Testis (tissue), 2 donors: ENCODE measurements at regions not wholly inside any gene's neighbourhood (a gene's known extent, or its start where the extent isn't known, plus 50 kb on each side); places are given as distances from the start of the nearest gene placed in this dataset.

Experiments
- DNase-seq: peaks from one replicate; pipeline ENCODE4 v3.0.0-alpha.2; 2019
- H3K27ac ChIP-seq, 2 donors: fragments of 200-600 bp; sonication (generic); one replicate each; pipeline ENCODE4 v1.5.1; 2019
- H3K27me3 ChIP-seq: fragments of 200-600 bp; sonication (generic); one replicate; pipeline ENCODE4 v1.5.1; 2019
- H3K36me3 ChIP-seq: fragments of 200-600 bp; sonication (generic); one replicate; pipeline ENCODE4 v1.5.1; 2017; ENCODE audit warnings: low read depth; ENCODE audit errors: missing control alignments
- H3K4me1 ChIP-seq: fragments of 200-600 bp; sonication (generic); one replicate; pipeline ENCODE4 v1.5.1; 2019
- H3K4me3 ChIP-seq, 2 donors: fragments of 200-600 bp; sonication (generic); one replicate each; pipeline ENCODE4 v1.5.1; 2017 to 2019
- H3K9me3 ChIP-seq: fragments of 200-600 bp; sonication (generic); one replicate; pipeline ENCODE4 v1.5.1; 2017
- POLR2A ChIP-seq: fragments of 450-650 bp; IDR thresholded peaks from one replicate; pipeline ENCODE4 v1.6.1; 2017; ENCODE audit warnings: antibody characterized with exemption, mild to moderate bottlenecking, moderate library complexity
- WGBS, 2 donors: methylation state at CpG; one replicate each; pipeline ENCODE4 v1.1.5; 2018; 5-methylcytosine and 5-hydroxymethylcytosine counted together
- intact Hi-C: fragments of 100-400 bp; cut with DNase I; formaldehyde crosslinking; loops from one replicate; pipeline ENCODE4 v1.15.1; 2023; ENCODE audit warnings: low total_unique reads
- TF ChIP-seq, protein P1 (sequence below), 3 experiments: fragments of 450-650 bp in 2 of 3; fragments of 200-600 bp in 1 of 3; sonication (generic) in 1 of 3; IDR thresholded peaks; one replicate each; pipeline ENCODE4 v1.5.1; 2016 to 2019; ENCODE audit warnings: antibody characterized with exemption in 3 of 3, mild to moderate bottlenecking in 2 of 3, moderate library complexity in 1 of 3

DNA sequence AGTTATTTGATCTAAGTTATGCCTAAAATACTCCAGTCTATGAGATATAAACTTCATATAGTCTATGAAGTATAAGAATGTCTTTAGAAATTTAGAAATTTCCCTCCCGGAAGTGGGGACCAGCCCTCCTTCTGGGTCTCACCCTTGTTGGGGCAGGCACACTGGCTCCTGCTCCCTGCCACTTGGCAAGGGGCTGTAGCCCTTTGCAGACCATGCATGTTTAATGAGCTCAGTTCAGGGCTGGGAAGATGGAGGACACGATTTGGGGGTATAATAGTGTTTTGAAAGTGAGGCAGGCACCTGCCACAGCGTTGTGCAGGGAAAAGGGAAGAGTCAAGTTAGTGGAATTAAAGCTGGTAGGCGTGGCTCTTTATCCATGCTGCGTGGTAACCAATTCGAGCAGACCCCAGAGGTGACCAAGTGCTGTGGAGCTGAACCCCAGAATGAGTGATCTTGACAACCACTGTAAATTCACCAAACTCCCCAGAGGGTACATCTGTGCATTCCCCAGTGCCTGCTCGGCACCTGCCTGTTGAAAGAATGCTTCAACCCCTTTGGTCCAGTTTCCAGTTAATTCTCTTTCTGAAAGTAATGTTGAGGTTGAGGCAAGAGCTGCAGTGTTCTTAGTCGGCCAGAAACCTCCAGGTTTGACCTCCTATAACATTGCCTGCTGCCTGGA, 79.6 kb downstream of the DOP1B start:
- 88 to 90% methylated on average over 8 of the region's 8 CpGs for WGBS, 2 donors
- no peaks in the 10 kb centered on the region for H3K27me3 ChIP-seq
- intact Hi-C loops, result no loop called here
- H3K4me1 ChIP-seq, result no peaks in the 10 kb centered on the region
- no peaks in the 10 kb centered on the region for H3K9me3 ChIP-seq
- no peak for DNase-seq
- no peak overlapping the region for H3K4me3 ChIP-seq
- H3K36me3 ChIP-seq, result no peaks in the 10 kb centered on the region
- H3K27ac ChIP-seq, result no peak overlapping the region
- TF ChIP-seq, protein P1, sequence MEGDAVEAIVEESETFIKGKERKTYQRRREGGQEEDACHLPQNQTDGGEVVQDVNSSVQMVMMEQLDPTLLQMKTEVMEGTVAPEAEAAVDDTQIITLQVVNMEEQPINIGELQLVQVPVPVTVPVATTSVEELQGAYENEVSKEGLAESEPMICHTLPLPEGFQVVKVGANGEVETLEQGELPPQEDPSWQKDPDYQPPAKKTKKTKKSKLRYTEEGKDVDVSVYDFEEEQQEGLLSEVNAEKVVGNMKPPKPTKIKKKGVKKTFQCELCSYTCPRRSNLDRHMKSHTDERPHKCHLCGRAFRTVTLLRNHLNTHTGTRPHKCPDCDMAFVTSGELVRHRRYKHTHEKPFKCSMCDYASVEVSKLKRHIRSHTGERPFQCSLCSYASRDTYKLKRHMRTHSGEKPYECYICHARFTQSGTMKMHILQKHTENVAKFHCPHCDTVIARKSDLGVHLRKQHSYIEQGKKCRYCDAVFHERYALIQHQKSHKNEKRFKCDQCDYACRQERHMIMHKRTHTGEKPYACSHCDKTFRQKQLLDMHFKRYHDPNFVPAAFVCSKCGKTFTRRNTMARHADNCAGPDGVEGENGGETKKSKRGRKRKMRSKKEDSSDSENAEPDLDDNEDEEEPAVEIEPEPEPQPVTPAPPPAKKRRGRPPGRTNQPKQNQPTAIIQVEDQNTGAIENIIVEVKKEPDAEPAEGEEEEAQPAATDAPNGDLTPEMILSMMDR (IDR thresholded peaks at IDR 0.05), result no peak
- TF ChIP-seq POLR2A, result no peak

DNA sequence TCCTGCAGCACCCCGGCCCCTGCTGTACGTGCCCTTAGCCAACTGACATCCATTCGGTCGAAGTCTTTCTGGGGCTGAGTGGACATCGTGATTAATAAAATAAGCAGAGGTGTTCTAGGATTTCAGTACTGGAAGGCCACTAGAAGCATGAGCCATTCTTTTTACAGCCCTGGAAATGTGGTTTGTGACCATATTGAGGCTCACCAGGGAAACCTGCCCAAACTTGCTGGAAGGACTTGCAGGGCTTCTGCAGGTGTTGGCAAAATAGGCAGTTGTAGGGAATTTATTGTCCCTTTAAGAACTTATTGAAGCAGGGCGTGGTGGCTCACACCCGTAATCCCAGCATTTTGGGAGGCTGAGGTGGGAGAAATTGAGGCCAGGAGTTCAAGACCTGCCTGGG, 80.8 kb downstream of the DOP1B start:
- Histone ChIP-seq H3K4me1 (no peaks in the 10 kb centered on the region), H3K27me3 (no peaks in the 10 kb centered on the region), H3K9me3 (no peaks in the 10 kb centered on the region), H3K36me3 (no peaks in the 10 kb centered on the region), H3K27ac (no peak overlapping the region), H3K4me3 (no peak overlapping the region)
- intact Hi-C loops, result no loop called here
- no peak for TF ChIP-seq POLR2A
- TF ChIP-seq, protein P1 (IDR thresholded peaks at IDR 0.05), result no peak
- 96% methylated on average over 7 of the region's 7 CpGs for WGBS, 2 donors
- DNase-seq, result no peak

DNA sequence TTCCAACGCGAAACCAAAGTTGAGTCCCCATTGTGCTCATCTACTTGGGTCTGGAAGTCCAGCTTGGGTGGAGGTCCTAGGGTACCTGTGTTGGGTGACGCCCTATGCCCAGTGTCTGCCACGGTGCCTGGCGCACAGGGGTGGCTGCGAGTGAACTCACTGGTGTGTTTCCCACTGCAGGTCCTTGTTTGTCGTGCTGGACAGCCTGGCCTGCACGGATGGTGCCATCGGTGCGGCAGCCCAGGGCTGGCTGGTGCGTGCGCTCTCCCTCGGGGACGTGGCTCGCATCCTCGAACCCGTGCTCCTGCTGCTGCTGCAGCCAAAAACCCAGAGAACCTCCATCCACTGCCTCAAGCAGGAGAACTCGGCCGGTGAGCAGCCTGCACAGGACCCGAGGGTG, 80.4 kb upstream of the MORC3 start:
- H3K4me1 ChIP-seq, result no peaks in the 10 kb centered on the region
- WGBS, 2 donors, result 94 to 96% methylated on average over 3 to 20 of the region's 20 CpGs
- H3K27me3 ChIP-seq, result no peaks in the 10 kb centered on the region
- no peaks in the 10 kb centered on the region for H3K36me3 ChIP-seq
- no peak for DNase-seq
- H3K4me3 ChIP-seq, result no peak overlapping the region
- no peak for TF ChIP-seq POLR2A
- TF ChIP-seq, protein P1 (IDR thresholded peaks at IDR 0.05), result no peak
- no peaks in the 10 kb centered on the region for H3K9me3 ChIP-seq
- H3K27ac ChIP-seq, result no peak overlapping the region
- intact Hi-C loops, result no loop called here

DNA sequence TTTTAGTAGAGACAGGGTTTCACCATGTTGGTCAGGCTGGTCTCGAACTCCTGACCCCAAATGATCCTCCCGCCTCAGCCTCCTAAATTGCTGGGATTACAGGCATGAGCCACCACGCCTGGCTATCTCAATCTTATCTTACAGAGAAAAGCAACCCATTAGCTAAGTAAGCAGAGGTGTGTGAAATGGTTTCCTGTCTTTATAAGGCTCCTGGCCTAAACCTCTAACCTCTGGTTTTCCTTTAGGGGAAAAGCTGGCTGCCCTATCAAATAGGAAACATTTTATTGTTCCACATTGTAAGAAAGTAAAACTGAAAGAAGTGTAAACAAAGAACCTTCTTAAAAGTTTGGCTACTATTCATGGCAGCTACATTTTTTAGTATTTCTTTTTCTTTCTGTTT, 78.3 kb upstream of the MORC3 start:
- H3K27ac ChIP-seq, result no peak overlapping the region
- WGBS, 2 donors, result 81 to 85% methylated on average over 3 of the region's 3 CpGs
- H3K27me3 ChIP-seq, result no peaks in the 10 kb centered on the region
- no peaks in the 10 kb centered on the region for H3K9me3 ChIP-seq
- intact Hi-C loops, result no loop called here
- no peak overlapping the region for H3K4me3 ChIP-seq
- H3K4me1 ChIP-seq, result no peaks in the 10 kb centered on the region
- no peak for DNase-seq
- no peak for TF ChIP-seq POLR2A
- TF ChIP-seq, protein P1 (IDR thresholded peaks at IDR 0.05), result no peak
- no peaks in the 10 kb centered on the region for H3K36me3 ChIP-seq

DNA sequence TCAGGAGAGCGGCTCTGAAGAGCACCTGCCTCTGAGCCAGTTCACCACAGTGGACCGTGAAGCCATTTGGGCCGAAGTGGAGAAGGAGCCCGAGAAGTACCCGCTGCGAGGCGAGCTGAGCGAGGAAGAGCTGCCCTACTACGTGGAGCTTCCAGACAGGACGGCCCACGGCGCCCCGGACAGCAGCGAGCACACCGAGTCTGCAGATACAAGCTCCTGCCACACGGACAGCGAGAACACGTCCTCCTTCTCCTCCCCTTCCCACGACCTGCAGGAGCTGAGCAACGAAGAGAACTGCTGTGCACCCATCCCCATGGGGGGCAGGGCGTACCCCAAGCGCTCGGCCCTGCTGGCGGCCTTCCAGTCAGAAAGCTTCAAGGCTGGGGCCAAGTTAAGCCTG, 74.9 kb upstream of the MORC3 start:
- H3K27me3 ChIP-seq, result no peaks in the 10 kb centered on the region
- TF ChIP-seq, protein P1 (IDR thresholded peaks at IDR 0.05), result no peak
- no peak for TF ChIP-seq POLR2A
- no peak overlapping the region for H3K4me3 ChIP-seq
- intact Hi-C loops, result no loop called here
- H3K9me3 ChIP-seq, result no peaks in the 10 kb centered on the region
- 96% methylated on average over 20 to 24 of the region's 24 CpGs for WGBS, 2 donors
- DNase-seq, result no peak
- H3K4me1 ChIP-seq, result no peaks in the 10 kb centered on the region
- H3K27ac ChIP-seq, result no peak overlapping the region
- H3K36me3 ChIP-seq, result no peaks in the 10 kb centered on the region
